Fibroblast of skin of right biceps (primary cell): ENCODE measurements at regions not wholly inside any gene's neighbourhood (a gene's known extent, or its start where the extent isn't known, plus 50 kb on each side); places are given as distances from the start of the nearest gene placed in this dataset.
"Not testable (repeated sequence)": the region's sequence is repeated elsewhere in the genome, so short reads cannot be mapped to it uniquely, and the experiment has no call there.

ENCODE experiments used
- DNase-seq: peaks from one replicate; pipeline ENCODE4 v3.0.0-alpha.2; 2013

DNA sequence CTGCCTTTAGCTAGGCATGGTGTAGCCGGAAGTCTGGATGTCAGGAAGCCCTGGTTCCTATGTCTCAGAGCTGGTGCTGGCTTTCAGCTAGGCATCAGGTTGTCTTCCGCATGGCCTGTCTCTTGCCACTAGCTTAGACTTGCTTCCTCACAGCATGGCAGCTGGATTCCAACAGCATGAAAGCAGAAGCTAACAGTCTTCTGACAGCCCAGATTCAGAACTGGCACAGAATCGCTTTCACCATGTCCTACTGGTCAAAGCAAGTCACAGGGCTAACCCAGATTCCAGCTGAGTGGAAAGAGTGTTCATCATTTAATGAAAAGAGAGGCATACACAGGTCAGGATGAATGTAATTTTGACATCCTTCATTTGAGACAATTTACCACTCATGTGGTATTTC lies 1050.5 kb downstream of the ROBO2 start:
- DNase-seq = no peak

GRCh38 chr3:78091478-78092119 lies 1051.7 kb downstream of the ROBO2 start:
- no peak for DNase-seq

DNA sequence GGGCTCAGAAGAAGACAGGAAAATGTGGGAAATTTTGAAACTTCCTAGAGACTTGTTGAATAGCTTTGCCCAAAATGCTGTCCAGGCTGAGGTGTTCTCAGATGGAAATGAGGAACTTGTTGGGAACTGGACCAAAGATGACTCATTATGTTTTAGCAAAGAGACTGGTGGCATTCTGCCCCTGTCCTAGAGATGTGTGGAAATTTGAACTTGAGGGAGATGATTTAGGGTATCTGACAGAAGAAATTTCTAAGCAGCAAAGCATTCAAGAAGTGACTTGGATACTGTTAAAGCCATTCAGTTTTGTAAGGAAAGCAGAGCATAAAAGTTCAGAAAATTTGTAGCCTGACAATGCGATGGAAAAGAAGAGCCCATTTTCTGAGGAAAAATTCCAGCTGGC lies 1052.7 kb downstream of the ROBO2 start:
- DNase-seq = peak; percentile 38

DNA sequence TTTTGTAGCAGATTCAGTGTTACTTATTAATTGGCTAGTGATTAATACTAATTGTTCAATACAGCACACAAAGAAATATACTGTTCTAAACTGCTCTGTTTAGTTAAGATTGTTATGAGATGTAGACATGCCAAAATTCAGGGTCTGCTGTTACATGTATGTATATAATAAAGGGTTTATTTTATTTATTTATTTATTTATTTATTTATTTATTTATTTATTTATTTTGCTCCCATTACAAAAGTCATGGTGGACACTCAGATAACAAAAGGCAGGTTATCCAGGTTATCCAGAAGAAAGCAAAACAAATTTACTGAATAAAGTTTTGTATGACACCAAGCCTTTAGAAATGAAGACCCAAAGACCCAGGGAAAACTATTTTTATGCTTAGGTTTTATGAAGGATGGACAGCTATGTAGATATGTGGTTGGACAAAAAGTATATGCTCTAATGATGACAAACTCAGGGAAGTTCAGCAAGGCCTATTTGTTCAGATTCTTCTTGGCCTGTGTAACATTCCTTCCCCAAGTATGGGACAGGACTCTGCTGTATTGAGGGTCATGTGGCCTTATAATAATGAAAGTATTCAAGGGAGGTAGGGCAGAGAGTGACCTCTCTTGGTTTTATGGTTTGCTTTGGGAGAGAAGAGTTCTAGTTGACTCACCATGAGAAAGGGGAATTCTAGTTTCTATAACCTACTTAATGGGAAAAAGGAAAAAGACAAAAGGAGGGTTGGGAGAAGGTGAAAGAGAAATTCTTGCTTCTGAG lies 1056.8 kb downstream of the ROBO2 start:
- DNase-seq = peak; percentile 20

GRCh38 chr3:78098367-78098766 lies 1058.5 kb downstream of the ROBO2 start:
- DNase-seq = no peak

GRCh38 chr3:78101384-78101783 lies 1061.5 kb downstream of the ROBO2 start:
- DNase-seq = peak; percentile 90

DNA sequence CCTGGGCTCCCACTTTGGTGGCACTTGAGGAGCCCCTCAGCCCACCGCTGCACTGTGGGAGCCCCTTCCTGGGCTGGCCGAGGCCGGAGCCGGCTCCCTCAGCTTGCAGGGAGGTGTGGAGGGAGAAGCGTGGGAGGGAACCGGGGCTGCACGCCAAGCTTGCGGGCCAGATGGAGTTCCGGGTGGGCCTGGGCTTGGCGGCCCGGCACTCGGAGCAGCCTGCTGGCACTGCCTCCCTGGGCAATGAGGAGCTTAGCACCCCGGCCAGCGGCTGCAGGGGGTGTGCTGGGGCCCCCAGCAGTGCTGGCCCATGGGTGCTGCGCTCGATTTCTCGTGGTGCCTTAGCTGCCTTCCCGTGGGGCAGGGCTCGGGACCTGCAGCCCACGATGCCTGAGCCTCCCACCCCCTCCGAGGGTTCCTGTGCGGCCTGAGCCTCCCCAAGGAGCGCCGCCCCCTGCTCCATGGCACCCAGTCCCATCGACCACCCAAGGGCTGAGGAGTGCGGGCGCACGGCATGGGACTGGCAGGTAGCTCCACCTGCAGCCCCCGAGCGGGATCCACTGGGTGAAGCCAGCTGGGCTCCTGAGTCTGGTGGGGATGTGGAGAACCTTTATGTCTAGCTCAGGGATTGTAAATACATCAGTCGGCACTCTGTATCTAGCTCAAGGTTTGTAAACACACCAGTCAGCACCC lies 1068.5 kb downstream of the ROBO2 start:
- DNase-seq = not testable (repeated sequence)

DNA sequence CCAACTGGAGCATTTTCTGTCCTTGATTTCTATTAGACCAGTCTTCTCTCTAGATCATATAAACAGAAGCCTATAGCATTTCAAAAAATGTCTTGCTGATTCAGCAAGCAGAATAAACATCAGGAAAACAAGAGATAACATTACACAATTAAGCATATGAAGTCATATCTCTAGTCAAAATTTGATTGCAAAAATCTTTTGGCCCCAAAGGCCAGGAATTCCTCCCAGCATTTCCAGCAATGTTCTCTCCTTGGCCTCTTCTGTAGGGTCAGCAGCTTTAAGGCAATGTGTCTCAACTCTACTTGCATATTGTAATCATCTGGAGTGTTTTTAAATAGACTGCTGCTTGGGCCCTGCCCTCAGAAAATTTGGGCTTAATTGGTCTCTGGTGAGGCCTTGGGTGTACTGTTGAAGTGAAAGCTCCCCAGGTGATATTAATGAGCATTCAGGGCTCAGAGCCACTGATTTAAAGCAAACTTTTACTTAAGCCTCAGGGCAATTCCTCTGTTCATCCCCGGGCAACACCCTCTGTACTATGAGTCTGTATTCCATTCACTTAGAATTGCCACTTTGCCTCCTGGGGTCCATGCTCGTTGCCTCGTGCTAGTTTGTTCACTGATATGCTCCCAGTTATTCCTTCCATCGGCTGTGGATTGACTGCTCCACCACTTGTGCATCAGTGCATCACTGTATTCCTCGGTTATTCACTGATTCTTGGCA lies 1072.6 kb downstream of the ROBO2 start:
- DNase-seq = no peak

DNA sequence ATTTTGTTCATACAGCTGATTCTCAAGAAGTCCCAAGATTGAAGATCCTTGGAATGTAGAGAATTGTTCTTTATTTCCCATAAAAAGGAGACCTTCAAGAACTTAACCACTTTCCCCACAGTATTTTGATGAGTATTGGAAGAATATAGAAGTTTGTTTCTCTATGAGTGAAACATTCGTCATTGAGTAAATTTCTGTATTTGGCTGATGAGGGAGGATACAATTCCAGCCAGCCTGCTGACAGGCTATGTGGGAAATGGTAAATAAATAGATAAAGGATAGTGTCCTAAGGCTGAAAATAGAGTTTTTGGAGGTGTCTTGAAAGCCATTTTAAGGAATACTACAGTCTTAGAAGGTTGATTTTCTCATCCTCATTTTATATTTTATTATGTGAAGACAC lies 1076.1 kb downstream of the ROBO2 start:
- no peak for DNase-seq

DNA sequence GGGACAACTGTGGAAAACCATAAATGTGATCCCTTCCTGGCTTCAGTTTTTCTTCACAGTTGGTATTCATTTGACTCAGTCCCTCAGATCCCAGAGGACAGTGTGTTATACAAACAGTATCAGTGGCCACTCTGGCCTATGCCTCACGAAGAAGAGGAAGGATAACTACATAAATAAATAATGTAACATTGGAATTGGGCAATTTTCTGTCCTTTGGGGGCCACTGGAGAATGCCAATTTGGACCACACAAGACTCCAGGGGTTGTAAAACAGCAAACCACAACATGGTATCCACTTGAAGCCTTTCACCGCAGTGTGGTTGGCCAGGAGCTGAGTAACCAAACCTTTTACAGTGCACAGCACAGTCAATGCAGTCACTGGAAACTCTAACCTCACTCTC lies 1077.0 kb downstream of the ROBO2 start:
- peak; percentile 49 for DNase-seq

- no peak for DNase-seq
These were observed 1083.2 kb downstream of the ROBO2 start for GRCh38 chr3:78123058-78123457.

DNA sequence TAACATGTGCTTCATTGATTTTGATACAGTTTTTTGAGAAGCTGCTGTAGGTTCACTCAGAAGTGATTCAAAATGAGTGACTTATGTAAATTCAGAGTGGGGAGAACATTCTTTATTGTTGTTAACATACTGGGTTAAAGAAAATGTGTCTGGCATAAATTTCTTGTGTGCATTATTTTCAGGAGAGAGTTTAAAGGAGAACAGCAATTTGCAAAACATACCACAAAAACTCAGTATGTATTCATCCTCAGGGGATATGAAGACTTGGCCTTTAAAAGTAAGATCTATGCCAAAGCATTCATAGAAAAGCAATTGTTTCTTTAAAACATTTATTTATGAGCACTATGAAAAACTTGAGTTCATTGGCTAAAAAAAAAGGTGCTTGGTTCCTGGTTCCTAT lies 1089.8 kb downstream of the ROBO2 start:
- no peak for DNase-seq

DNA sequence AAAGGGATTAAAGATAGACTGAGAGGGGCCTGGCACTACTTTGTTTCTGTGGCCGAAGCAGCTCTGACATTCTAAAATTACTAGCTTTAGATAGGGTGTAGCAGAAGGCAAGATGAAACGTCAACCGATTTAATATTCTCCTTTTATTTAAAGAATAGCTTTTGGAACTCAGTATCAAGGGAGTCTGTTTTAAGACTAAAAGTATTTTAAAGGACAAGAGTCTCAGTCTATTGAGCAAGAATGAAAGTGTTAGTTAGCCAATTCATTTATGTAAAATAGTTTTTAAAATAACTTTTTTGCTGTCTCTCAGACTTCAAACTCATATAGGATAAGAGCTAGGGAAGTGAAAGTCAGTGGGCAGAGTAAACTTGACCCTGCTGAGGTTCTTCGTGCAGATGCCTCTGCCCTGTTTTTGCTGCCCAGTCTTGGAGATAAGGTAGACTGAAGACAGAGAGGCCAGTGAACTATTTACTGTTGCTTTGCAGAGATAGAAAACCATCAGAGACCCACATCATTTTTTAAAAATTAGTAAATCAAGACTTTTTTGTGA lies 1090.9 kb downstream of the ROBO2 start:
- no peak for DNase-seq

DNA sequence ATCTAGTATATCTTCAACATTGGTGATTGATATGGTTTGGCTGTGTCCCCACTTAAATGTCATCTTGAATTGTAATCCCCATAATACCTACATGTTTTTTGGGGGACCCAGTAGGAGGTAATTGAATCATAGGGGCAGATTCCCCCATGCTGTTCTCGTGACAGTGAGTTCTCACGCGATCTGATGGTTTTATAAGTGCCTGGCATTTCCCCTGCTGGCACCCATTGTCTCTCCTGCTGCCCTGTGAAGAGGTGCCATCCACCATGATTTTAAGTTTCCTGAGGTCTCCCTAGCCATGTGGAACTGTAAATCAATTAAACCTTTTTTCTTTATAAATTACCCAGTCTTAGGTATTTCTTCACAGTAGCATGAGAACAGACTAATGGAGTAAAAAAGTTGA lies 1094.6 kb downstream of the ROBO2 start:
- DNase-seq = no peak

GRCh38 chr3:78139166-78139565 lies 1099.3 kb downstream of the ROBO2 start:
- peak; percentile 79 for DNase-seq

GRCh38 chr3:78140274-78140673 lies 1100.4 kb downstream of the ROBO2 start:
- DNase-seq = no peak

DNA sequence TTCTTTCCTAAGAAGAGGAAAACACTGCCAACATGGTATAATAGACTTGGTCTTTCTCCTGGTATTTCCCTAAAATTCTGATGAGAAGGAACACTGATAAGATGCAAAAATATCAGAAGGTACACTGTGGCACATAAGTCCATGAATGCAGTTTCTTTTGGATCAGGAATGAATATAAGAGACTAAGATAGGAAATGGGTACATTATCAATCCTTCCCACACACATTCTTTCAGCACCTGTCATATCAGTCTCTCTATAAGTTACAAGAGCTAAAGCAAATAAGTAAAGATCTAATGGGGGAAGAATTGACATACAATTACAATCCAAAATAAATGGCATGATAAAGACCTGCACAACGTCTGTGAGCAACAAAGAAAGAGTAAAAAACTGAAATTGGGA lies 1101.0 kb downstream of the ROBO2 start:
- no peak for DNase-seq

GRCh38 chr3:78141269-78141668 lies 1101.4 kb downstream of the ROBO2 start:
- peak; percentile 40 for DNase-seq

- peak; percentile 37 for DNase-seq
These were observed 1103.1 kb downstream of the ROBO2 start for GRCh38 chr3:78143000-78143399.

DNA sequence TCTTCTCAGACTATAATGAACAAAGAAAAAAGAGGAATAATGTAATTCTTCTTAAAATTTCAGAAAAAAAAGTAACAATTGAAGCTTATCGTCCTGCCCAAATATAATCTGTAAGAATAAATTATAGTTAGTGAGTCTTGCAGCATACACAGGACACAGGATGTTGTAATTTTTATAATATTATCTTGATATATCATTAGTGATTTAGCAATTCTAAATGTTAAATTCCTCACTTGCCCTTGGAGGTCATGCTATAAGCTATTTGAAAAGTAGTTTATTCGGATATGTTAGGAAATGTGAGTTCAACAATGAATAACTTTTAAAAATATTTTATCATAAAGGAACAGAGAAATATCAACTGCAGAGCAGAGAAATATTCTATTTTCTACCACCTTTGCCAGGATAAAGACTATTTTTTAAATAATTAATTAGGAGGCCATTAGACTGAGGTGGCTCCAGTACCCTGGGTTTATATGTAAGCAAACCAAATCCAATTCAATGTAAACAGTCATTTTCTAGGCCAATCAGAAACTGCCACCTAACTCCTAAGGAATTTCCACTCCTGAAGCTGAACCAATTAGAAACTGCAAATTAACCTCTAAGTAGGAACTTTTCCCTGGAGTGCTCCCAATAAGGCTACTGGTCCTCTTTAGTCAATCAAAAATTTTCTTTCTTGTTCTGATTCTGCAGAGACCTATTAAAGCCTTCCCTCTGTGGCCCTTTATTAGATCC lies 1109.3 kb downstream of the ROBO2 start:
- DNase-seq = peak; percentile 31

DNA sequence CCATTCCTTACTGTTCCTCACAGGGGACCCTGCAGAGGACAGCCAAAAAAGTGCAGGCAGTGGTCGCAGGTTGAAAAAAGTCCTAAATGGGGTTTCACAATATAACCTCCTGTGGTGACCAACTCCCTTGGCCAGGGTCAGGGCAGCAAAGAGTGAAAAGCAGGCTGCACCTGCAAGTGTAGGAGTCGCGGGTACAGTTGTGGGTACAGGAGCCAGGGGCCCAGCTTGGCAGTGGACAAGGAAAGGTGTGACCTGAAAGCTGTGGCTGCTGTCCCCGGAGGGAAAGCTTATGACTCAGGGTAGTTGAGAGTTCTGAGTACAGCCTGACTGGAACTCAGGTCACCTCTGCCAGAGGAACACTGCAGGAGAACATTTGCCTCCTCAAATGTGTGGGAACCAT lies 1114.1 kb downstream of the ROBO2 start:
- no peak for DNase-seq

GRCh38 chr3:78154521-78155186 lies 1114.8 kb downstream of the ROBO2 start:
- no peak for DNase-seq
